ENCODE measurements at regions not wholly inside any gene's neighbourhood (a gene's known extent, or its start where the extent isn't known, plus 50 kb on each side); places are given as distances from the start of the nearest gene placed in this dataset.
"Not testable (repeated sequence)": the region's sequence is repeated elsewhere in the genome, so short reads cannot be mapped to it uniquely, and the experiment has no call there.

DNA sequence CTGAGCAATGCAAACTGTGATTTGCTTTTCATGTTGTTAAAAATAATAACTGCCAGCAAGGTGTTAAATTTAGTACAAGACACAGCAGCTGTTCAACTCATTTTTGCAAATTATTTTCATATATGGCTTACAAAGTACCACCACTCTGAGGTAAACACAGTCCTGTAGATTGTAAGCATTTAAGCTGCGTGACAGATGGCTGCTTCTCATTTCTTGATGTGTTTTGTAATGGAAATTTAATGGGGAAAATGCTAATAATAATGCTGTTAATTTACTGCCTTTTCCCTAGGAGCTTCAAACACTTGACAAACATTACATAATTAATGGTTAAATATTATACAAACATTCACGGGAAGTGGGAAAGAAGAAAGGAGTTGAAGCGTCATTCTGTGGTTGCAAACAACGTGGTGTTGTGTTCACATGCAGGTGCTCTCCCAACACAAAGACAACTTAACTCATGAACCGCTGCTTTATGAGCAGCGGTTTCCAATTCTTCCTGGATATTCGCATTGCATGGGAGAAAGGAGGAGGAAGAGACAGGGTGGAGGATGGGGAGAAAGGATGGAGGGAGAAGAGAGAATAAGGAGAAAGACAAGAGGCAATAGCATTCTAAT, 236.8 kb upstream of the VCX start:
- Histone ChIP-seq H3K4me3 (no peak overlapping the region), H3K27ac (no peak overlapping the region), H3K27me3 (no peaks in the 10 kb centered on the region), H3K4me1 (no peaks in the 10 kb centered on the region), H3K36me3 (no peaks in the 10 kb centered on the region), H3K9me3 (no peaks in the 10 kb centered on the region)
- TF ChIP-seq, protein P1, sequence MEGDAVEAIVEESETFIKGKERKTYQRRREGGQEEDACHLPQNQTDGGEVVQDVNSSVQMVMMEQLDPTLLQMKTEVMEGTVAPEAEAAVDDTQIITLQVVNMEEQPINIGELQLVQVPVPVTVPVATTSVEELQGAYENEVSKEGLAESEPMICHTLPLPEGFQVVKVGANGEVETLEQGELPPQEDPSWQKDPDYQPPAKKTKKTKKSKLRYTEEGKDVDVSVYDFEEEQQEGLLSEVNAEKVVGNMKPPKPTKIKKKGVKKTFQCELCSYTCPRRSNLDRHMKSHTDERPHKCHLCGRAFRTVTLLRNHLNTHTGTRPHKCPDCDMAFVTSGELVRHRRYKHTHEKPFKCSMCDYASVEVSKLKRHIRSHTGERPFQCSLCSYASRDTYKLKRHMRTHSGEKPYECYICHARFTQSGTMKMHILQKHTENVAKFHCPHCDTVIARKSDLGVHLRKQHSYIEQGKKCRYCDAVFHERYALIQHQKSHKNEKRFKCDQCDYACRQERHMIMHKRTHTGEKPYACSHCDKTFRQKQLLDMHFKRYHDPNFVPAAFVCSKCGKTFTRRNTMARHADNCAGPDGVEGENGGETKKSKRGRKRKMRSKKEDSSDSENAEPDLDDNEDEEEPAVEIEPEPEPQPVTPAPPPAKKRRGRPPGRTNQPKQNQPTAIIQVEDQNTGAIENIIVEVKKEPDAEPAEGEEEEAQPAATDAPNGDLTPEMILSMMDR (IDR thresholded peaks at IDR 0.05) = no peak
- no peak for TF ChIP-seq POLR2A (IDR thresholded peaks at IDR 0.05)
- no peak for DNase-seq

DNA sequence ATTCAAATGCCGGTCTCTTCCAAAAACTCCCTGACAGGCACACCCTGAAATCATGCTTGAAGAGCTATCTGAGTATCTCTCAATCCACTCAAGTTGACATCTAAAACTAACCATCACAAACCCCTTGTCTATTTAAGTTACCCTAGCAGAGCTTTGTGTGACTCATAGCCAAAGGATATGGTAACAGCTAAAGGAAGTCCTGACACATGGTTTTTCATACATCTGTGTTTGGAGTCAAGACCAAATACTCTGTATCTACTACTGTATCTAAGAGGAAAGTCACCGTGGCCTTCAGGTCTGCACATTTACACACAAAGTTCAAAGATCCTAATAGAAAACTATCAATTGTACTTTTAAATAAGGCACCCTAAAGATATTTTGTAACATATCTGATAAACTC, 239.6 kb upstream of the VCX start:
- DNase-seq = no peak
- H3K4me3 ChIP-seq = no peak overlapping the region
- no peaks in the 10 kb centered on the region for H3K36me3 ChIP-seq
- TF ChIP-seq POLR2A (IDR thresholded peaks at IDR 0.05) = no peak
- TF ChIP-seq, protein P1 (IDR thresholded peaks at IDR 0.05) = no peak
- no peak overlapping the region for H3K27ac ChIP-seq
- no peaks in the 10 kb centered on the region for H3K9me3 ChIP-seq
- H3K4me1 ChIP-seq = no peaks in the 10 kb centered on the region
- H3K27me3 ChIP-seq = no peaks in the 10 kb centered on the region

DNA sequence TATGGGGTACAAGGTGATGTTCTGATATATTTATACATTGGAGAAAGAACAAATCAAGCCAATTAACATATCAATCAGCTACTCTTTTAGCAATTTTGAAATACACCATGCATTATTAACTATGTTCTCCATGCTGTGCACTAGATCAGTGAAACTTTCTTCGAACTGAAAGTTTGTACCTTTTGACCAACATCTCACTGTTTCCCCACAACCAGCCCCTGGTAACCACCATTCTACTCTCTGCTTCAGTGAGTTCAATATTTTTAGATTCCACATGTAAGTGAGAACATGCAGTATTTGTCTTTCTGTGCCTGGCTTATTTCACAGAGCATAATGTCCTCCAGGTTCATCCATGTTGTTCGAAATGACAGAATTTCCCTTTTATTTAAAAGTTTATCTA, 246.1 kb upstream of the VCX start:
- DNase-seq = no peak
- TF ChIP-seq, protein P1 (IDR thresholded peaks at IDR 0.05) = no peak
- no peak for TF ChIP-seq POLR2A (IDR thresholded peaks at IDR 0.05)
- H3K27me3 ChIP-seq = no peaks in the 10 kb centered on the region
- H3K4me1 ChIP-seq = no peaks in the 10 kb centered on the region
- H3K36me3 ChIP-seq = no peaks in the 10 kb centered on the region
- no peaks in the 10 kb centered on the region for H3K9me3 ChIP-seq
- H3K4me3 ChIP-seq = no peak overlapping the region
- H3K27ac ChIP-seq = no peak overlapping the region

DNA sequence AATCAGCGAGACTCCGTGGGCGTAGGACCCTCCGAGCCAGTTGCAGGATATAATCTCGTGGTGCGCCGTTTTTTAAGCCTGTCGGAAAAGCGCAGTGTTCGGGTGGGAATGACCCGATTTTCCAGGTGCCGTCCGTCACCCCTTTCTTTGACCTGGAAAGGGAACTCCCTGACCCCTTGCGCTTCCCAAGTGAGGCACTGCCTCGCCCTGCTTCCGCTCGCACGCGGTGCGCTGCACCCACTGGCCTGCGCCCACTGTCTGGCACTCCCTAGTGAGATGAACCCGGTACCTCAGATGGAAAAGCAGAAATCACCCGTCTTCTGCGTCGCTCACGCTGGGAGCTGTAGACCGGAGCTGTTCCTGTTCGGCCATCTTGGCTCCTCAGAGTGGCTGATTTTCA, 249.6 kb upstream of the VCX start:
- DNase-seq, H3K9me3 ChIP-seq, H3K4me1 ChIP-seq, H3K27me3 ChIP-seq, H3K36me3 ChIP-seq, H3K4me3 ChIP-seq, H3K27ac ChIP-seq: not testable (repeated sequence)

DNA sequence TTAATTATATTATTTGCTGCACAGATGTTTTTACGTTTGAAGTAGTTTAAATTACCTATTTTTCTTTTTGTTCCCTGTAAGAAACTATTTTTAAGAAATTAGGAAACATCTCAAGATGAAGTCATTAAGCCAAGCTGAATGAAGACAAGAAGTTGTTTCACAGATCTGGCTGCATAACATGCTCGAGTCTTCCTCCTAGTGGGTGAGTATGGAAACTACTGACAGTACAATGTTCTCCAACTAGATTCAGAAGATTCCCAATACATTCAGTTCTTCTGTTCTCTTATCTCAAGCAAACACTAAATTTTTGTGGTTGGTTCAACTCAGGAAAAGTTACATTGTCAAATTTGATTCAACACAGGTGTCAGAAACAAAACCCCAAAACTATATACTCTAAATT, 256.8 kb upstream of the VCX start:
- DNase-seq = no peak
- no peaks in the 10 kb centered on the region for H3K4me1 ChIP-seq
- no peaks in the 10 kb centered on the region for H3K27me3 ChIP-seq
- TF ChIP-seq, protein P1 (IDR thresholded peaks at IDR 0.05) = peak in 3 of 6 experiments; percentile 20 to 36 (median 34)
- no peak for TF ChIP-seq POLR2A (IDR thresholded peaks at IDR 0.05)
- no peaks in the 10 kb centered on the region for H3K36me3 ChIP-seq
- no peak overlapping the region for H3K27ac ChIP-seq
- no peak overlapping the region for H3K4me3 ChIP-seq
- no peaks in the 10 kb centered on the region for H3K9me3 ChIP-seq

DNA sequence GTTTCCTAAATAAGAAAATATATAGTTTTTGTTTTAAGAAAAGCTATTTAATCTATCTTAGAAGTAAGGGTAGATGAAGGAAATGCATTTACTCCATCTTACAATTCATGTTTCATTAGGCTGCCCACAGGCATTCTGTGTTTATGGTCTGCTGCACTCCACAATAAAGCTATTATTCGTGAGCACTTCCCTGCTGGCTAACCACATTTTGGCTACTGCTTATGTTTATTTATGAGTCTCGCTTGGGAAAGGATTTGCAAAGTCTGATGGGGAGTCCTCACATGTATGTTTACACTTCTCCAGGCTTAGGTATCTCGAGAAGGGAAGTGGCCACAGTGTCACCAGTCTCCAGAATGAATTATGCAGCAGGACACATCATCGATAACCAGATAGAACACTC, 260.8 kb upstream of the VCX start:
- Histone ChIP-seq H3K27ac (no peak overlapping the region), H3K4me1 (no peaks in the 10 kb centered on the region), H3K9me3 (no peaks in the 10 kb centered on the region), H3K4me3 (no peak overlapping the region), H3K27me3 (no peaks in the 10 kb centered on the region), H3K36me3 (no peaks in the 10 kb centered on the region)
- TF ChIP-seq, protein P1 (IDR thresholded peaks at IDR 0.05) = no peak
- no peak for TF ChIP-seq POLR2A (IDR thresholded peaks at IDR 0.05)
- no peak for DNase-seq
